ENCODE measurements at regions not wholly inside any gene's neighbourhood (a gene's known extent, or its start where the extent isn't known, plus 50 kb on each side); places are given as distances from the start of the nearest gene placed in this dataset.

- Histone ChIP-seq H3K27me3 (ENCODE audit: insufficient read depth, low read length) (no peaks in the 10 kb centered on the region), H3K9me2 (ENCODE audit: low read depth, low read length) (no peaks in the 10 kb centered on the region), H3K9me3 (ENCODE audit: low read length) (no peaks in the 10 kb centered on the region), H3K79me2 (ENCODE audit: insufficient read depth, low read length) (no peaks in the 10 kb centered on the region), H3K4me3 (ENCODE audit: low read depth, low read length, poor library complexity, severe bottlenecking) (no peak overlapping the region), H2AFZ (ENCODE audit: low read length) (no peak overlapping the region), H3K36me3 (ENCODE audit: insufficient read depth, low read length) (no peaks in the 10 kb centered on the region), H3K4me2 (ENCODE audit: low read length) (no peak overlapping the region), H3F3A (ENCODE audit: insufficient read depth, low read length) (no peaks in the 10 kb centered on the region), H3K9ac (ENCODE audit: low read length) (no peak overlapping the region), H4K20me1 (ENCODE audit: insufficient read depth, low read length) (no peaks in the 10 kb centered on the region), H3K4me1 (ENCODE audit: insufficient read depth, low read length, severe bottlenecking) (no peaks in the 10 kb centered on the region), H3K27ac (ENCODE audit: low read depth, low read length, poor library complexity, severe bottlenecking) (no peak overlapping the region)
- TF ChIP-seq CTCF (IDR thresholded peaks at IDR 0.05; ENCODE audit: low read length) (no peak), EZH2 (IDR thresholded peaks at IDR 0.05; ENCODE audit: borderline replicate concordance, low read length) (no peak)
Observed at GRCh38 chr14:48857366-48857765, 728.8 kb downstream of the RPS29 start.

GRCh38 chr14:48853159-48853558 lies 733.0 kb downstream of the RPS29 start:
- Histone ChIP-seq H3K9ac (ENCODE audit: low read length) (no peak overlapping the region), H3K9me3 (ENCODE audit: low read length) (no peaks in the 10 kb centered on the region), H3K79me2 (ENCODE audit: insufficient read depth, low read length) (no peaks in the 10 kb centered on the region), H3K4me1 (ENCODE audit: insufficient read depth, low read length, severe bottlenecking) (no peaks in the 10 kb centered on the region), H3K36me3 (ENCODE audit: insufficient read depth, low read length) (no peaks in the 10 kb centered on the region), H4K20me1 (ENCODE audit: insufficient read depth, low read length) (no peaks in the 10 kb centered on the region), H3F3A (ENCODE audit: insufficient read depth, low read length) (no peaks in the 10 kb centered on the region), H3K27ac (ENCODE audit: low read depth, low read length, poor library complexity, severe bottlenecking) (no peak overlapping the region), H3K4me2 (ENCODE audit: low read length) (no peak overlapping the region), H3K4me3 (ENCODE audit: low read depth, low read length, poor library complexity, severe bottlenecking) (no peak overlapping the region), H2AFZ (ENCODE audit: low read length) (no peak overlapping the region), H3K9me2 (ENCODE audit: low read depth, low read length) (no peaks in the 10 kb centered on the region), H3K27me3 (ENCODE audit: insufficient read depth, low read length) (no peaks in the 10 kb centered on the region)
- TF ChIP-seq CTCF (IDR thresholded peaks at IDR 0.05; ENCODE audit: low read length) = no peak
- no peak for TF ChIP-seq EZH2 (IDR thresholded peaks at IDR 0.05; ENCODE audit: borderline replicate concordance, low read length)

- H3K4me1 ChIP-seq (ENCODE audit: insufficient read depth, low read length, severe bottlenecking) = no peaks in the 10 kb centered on the region
- no peaks in the 10 kb centered on the region for H4K20me1 ChIP-seq (ENCODE audit: insufficient read depth, low read length)
- no peaks in the 10 kb centered on the region for H3F3A ChIP-seq (ENCODE audit: insufficient read depth, low read length)
- H3K79me2 ChIP-seq (ENCODE audit: insufficient read depth, low read length) = no peaks in the 10 kb centered on the region
- no peak overlapping the region for H3K27ac ChIP-seq (ENCODE audit: low read depth, low read length, poor library complexity, severe bottlenecking)
- H3K27me3 ChIP-seq (ENCODE audit: insufficient read depth, low read length) = no peaks in the 10 kb centered on the region
- no peak overlapping the region for H3K4me3 ChIP-seq (ENCODE audit: low read depth, low read length, poor library complexity, severe bottlenecking)
- H3K4me2 ChIP-seq (ENCODE audit: low read length) = no peak overlapping the region
- no peaks in the 10 kb centered on the region for H3K9me2 ChIP-seq (ENCODE audit: low read depth, low read length)
- TF ChIP-seq EZH2 (IDR thresholded peaks at IDR 0.05; ENCODE audit: borderline replicate concordance, low read length) = no peak
- TF ChIP-seq CTCF (IDR thresholded peaks at IDR 0.05; ENCODE audit: low read length) = no peak
- H3K9me3 ChIP-seq (ENCODE audit: low read length) = no peaks in the 10 kb centered on the region
- H3K36me3 ChIP-seq (ENCODE audit: insufficient read depth, low read length) = no peaks in the 10 kb centered on the region
- H2AFZ ChIP-seq (ENCODE audit: low read length) = no peak overlapping the region
- no peak overlapping the region for H3K9ac ChIP-seq (ENCODE audit: low read length)
Observed at GRCh38 chr14:48849741-48850322, 736.3 kb downstream of the RPS29 start.
